Stimulated activated CD8-positive, alpha-beta memory T cell treated with anti-CD3 and anti-CD28 coated beads, Interleukin-7, amount 100 ng/mL, for 48 hours (primary cell): ENCODE measurements at regions not wholly inside any gene's neighbourhood (a gene's known extent, or its start where the extent isn't known, plus 50 kb on each side); places are given as distances from the start of the nearest gene placed in this dataset.

Experiments
- DNase-seq, 2 donors: peaks; one replicate each; pipeline ENCODE4 v3.0.0-alpha.2; 2020; ENCODE audit warnings: low read depth in 1 of 2; ENCODE audit errors: extremely low read depth in 1 of 2

- DNase-seq, result no peak
Observed at GRCh38 chr18:6644836-6645627, 84.5 kb upstream of the ARHGAP28 start.

GRCh38 chr18:6646801-6647200 is 82.7 kb upstream of the ARHGAP28 start:
- no peak for DNase-seq

GRCh38 chr18:6648581-6648980 is 80.9 kb upstream of the ARHGAP28 start:
- no peak for DNase-seq

DNA sequence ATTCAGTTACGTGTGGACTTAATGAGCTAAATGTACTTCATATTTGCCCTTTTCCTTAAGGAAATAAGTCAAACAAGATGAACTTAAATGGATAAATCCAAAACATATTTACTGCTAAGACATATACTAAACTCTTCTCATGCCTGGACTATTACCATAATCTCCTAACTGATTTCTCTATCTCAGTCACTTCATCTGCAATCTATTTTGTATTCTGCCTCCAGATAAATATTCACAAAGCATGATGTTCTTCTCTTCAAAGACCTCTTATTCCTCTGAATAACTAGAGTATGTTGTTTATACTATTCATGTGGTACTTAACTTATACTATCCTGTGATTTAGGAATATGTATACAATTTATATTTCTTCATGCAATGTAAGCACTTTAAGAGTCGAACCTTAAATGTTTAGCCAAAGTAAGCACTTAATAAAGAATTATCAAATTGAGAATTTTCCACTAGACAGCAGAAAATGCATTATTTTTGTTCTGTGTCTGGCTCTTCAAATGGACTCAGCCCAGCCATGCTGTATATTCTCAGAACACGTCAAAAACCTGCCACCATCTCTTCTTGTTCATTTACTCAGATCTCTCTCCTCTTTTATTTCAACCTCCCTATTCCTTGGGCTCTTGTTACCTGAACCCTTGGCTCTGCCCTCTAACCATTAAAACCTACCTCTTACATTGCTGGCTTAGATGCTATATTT is 79.9 kb upstream of the ARHGAP28 start:
- no peak for DNase-seq

DNA sequence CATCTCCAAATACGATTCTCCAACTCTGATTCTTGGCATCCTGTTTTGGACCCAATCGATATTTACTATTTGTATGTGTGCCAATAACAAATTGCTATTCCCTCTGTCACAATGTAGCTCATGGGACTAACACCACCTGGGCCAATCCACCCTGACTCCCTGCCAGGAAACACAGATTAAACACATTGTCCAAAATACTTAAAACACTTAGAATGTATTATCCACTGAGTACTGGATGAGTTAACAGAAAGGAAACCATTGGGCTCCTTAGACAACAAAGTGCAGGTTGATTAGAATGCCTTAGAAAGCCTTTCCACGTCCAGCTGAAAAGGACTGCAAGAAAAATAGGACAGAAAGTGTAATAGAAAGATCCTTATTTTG is 79.4 kb upstream of the ARHGAP28 start:
- DNase-seq, result no peak

- no peak for DNase-seq
Observed at GRCh38 chr18:6650747-6651146, 78.8 kb upstream of the ARHGAP28 start.

GRCh38 chr18:6652098-6652497 is 77.4 kb upstream of the ARHGAP28 start:
- no peak for DNase-seq

DNA sequence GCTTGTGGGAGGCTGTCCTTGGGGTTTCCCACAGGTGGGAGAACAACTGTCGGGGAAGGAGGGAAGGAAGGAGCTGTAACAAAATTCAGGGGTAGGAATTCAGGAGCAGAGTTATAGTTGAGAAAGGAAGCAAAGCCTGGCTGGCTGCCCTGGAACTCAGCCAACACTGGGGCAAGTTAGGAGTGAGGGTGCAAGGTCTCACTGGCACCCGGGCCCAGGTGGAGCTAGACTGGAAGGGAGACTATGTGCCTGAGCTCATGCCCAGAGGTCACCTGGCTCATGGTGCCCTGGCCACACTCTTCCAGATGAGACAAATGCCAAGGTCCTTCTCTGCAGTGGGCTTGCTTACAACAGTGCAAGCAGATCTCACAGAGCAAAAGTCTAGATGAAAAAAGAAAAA is 75.6 kb upstream of the ARHGAP28 start:
- no peak for DNase-seq

DNA sequence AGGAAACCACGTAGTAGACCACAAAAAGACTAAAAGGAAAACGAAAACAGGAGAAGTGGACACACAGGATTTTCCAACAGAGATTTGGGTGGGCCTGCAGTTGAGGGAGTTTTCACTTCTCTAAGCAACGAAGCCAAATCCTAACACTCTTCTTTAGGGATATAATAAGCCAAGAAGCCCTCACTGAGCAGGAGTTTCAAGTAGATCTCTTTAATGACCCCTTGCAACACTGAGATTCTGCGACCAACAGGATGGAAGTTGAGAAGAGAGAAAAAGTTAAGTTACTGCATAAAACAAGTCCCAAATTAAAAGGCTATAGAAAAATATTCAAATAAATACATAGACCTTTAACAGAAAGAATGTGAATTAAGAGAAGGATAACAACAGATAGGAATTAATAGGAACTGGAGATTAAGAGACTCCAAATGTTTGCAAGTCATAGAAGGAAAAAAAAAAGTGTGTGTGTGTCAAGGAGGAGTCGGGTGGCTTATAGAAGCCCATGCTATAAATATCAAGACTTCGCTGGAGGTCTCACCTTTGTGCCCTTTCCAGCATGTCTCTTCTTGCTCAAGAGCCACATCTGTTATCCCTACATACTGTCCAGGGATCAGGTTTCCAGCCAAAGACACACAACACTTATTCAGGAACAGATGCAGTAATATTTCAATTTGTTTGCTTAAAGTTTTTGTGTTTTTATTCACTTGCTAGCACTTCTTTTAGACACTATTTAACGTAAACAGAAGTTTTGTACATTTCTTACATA is 69.4 kb upstream of the ARHGAP28 start:
- no peak for DNase-seq

DNA sequence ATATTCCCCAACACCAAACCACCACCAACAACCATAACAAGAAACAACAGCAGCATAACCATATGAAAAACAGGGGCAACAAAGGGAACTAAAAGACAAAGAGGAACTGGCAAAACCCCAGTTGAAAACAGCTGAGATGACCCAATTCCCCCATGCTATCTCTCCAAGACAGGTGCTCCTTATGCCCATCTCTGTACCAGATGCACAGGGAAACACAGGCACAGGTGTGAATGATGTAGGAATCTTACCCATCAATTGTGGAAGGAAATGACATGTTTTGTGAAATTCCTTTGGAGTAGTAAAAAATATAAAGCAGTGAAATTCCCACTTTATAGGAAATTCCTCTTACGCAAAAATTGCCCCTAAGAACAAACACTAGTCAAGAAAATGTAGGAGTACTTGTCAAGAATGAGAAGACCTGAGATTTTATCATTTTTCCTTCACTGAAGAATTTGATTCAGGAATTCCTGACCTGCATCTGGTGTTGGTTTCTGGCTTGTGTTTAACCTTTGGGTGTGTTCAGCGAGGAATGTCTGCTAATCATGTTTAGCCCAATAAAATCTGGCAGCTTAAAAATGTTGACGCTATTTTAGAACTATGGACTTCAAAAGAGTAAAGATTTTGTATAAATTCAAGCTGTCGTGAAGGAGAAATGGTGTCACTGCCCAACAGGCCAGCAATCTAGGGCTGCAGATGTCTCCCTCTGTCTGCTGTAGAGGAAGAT is 67.7 kb upstream of the ARHGAP28 start:
- DNase-seq, result no peak

GRCh38 chr18:6666012-6666685 is 63.4 kb upstream of the ARHGAP28 start:
- DNase-seq, result no peak

- DNase-seq, result no peak
Observed at GRCh38 chr18:6668836-6669235, 60.7 kb upstream of the ARHGAP28 start.

DNA sequence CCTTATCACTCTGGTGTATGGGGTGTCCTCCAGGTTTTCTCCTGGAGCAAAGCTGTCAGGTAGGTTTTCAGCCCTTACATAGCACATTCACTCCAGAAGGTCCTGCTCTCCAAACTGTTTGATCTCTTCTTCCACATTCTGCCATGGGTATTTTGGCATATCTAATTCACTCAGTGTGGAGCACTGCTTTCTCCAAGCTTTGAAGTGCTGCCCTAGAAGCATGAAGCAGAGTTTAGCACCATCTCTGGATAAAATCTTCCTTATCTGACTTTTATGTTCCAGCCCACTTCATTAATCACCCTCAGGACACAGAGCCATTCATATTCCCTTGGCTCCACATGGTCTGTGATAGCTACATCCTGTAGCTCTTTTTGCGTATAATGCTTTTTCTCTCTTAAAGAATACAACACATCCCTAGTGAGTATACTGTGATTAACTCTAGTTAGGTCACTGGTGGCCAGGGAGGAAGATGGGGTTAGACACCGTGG is 56.7 kb upstream of the ARHGAP28 start:
- DNase-seq, result no peak

DNA sequence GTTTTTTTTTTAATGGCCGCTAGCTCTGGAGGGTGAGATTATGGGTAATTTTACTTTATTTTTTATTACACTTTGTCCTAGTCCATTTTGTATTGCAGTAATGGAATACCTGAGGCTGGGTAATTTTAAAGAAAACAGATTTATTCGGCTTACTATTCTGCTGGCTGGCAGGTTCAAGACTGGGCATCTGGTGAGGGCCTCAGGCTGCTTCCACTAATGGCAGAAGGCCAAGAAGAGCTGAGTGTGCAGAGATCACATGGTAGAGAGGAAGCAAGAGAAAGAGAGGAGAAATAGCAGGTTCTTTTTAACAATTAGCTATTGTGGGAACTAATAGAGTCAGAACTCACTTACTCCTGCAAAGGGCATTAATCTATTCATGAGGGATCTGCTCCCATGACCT is 52.4 kb upstream of the ARHGAP28 start:
- DNase-seq, result no peak

DNA sequence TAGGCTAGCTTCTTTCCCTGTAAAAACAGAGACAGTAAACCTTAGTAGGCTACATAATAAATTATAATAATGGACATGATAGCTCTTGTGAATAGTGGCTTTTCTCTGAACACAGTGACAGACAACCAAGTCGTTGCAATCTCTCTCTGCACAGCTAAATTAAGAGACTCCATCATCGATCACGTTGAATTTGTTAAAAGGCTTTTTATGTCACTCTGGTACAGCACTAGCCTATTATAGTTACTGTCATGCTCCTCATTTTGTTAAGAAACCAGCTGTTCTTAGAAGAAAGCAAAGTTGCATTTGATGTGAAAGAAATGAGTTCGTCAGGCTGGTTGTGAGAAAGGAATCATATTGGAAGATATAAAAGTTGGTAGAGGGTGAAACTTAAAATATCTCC is 50.3 kb upstream of the ARHGAP28 start:
- no peak for DNase-seq
